ENCODE measurements at regions not wholly inside any gene's neighbourhood (a gene's known extent, or its start where the extent isn't known, plus 50 kb on each side); places are given as distances from the start of the nearest gene placed in this dataset.

GRCh38 chr2:8049851-8050571 is 631.8 kb upstream of the ID2 start:
- Histone ChIP-seq H3K4me1 (peaks cover 0 to 9% (median 7%) of the 10 kb centered on the region in 4 donors), H3K9me3 (no peaks in the 10 kb centered on the region), H3K27ac (no peak overlapping the region), H3K4me3 (no peak overlapping the region), H3K27me3 (no peaks in the 10 kb centered on the region), H3K36me3 (no peaks in the 10 kb centered on the region)
- DNase-seq: no peak
- intact Hi-C loops (cut with DNase I): no loop called here
- 83 to 84% methylated on average over 3 of the region's 3 CpGs for WGBS, 2 donors
- TF ChIP-seq, protein P1, sequence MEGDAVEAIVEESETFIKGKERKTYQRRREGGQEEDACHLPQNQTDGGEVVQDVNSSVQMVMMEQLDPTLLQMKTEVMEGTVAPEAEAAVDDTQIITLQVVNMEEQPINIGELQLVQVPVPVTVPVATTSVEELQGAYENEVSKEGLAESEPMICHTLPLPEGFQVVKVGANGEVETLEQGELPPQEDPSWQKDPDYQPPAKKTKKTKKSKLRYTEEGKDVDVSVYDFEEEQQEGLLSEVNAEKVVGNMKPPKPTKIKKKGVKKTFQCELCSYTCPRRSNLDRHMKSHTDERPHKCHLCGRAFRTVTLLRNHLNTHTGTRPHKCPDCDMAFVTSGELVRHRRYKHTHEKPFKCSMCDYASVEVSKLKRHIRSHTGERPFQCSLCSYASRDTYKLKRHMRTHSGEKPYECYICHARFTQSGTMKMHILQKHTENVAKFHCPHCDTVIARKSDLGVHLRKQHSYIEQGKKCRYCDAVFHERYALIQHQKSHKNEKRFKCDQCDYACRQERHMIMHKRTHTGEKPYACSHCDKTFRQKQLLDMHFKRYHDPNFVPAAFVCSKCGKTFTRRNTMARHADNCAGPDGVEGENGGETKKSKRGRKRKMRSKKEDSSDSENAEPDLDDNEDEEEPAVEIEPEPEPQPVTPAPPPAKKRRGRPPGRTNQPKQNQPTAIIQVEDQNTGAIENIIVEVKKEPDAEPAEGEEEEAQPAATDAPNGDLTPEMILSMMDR (IDR thresholded peaks at IDR 0.05): no peak
- TF ChIP-seq POLR2AphosphoS5 (IDR thresholded peaks at IDR 0.05): no peak
- TF ChIP-seq POLR2A (IDR thresholded peaks at IDR 0.05): no peak
- TF ChIP-seq EP300 (IDR thresholded peaks at IDR 0.05): no peak

- intact Hi-C loops (cut with DNase I): no loop called here
- Histone ChIP-seq H3K9me3 (no peaks in the 10 kb centered on the region), H3K36me3 (no peaks in the 10 kb centered on the region), H3K4me3 (no peak overlapping the region), H3K27ac (no peak overlapping the region), H3K27me3 (no peaks in the 10 kb centered on the region), H3K4me1 (peaks cover 0 to 9% (median 7%) of the 10 kb centered on the region in 4 donors)
- TF ChIP-seq POLR2A (IDR thresholded peaks at IDR 0.05) (no peak), POLR2AphosphoS5 (IDR thresholded peaks at IDR 0.05) (no peak), EP300 (IDR thresholded peaks at IDR 0.05) (no peak)
- TF ChIP-seq, protein P1 (IDR thresholded peaks at IDR 0.05): no peak
- DNase-seq: no peak
Observed at GRCh38 chr2:8053216-8053615, 628.6 kb upstream of the ID2 start.

- intact Hi-C loops (cut with DNase I): no loop called here
- Histone ChIP-seq H3K27ac (no peak overlapping the region), H3K27me3 (no peaks in the 10 kb centered on the region), H3K36me3 (no peaks in the 10 kb centered on the region), H3K9me3 (no peaks in the 10 kb centered on the region), H3K4me3 (no peak overlapping the region), H3K4me1 (peaks cover 0 to 5% (median 4%) of the 10 kb centered on the region in 4 donors)
- WGBS, 2 donors: 89 to 94% methylated on average over 6 of the region's 6 CpGs
- DNase-seq: no peak
- TF ChIP-seq EP300 (IDR thresholded peaks at IDR 0.05) (no peak), POLR2AphosphoS5 (IDR thresholded peaks at IDR 0.05) (no peak), POLR2A (IDR thresholded peaks at IDR 0.05) (no peak)
- TF ChIP-seq, protein P1 (IDR thresholded peaks at IDR 0.05): no peak
Observed at GRCh38 chr2:8054070-8054469, 627.8 kb upstream of the ID2 start.

DNA sequence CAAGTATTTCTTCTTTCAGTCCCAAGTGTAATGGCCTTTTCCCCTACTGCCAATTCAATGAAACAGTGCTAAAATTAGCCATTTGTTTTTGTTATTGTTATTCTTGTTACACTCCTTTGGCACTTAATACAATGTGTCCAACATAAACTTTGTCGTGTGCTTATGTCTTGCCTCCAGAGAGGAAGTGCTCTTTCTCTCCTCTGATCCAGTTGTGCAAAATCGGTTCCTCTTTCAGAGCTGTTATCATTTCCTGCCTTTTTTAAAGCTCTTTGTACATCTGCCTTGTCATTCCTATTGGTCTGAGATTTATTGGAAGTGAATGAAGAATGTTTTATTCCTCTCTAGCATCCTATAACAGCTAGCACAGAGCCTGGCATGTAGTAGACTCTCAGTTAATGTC is 623.2 kb upstream of the ID2 start:
- Histone ChIP-seq H3K4me3 (no peak overlapping the region), H3K27ac (no peak overlapping the region), H3K36me3 (no peaks in the 10 kb centered on the region), H3K9me3 (no peaks in the 10 kb centered on the region), H3K4me1 (no peaks in the 10 kb centered on the region), H3K27me3 (no peaks in the 10 kb centered on the region)
- intact Hi-C loops (cut with DNase I): no loop called here
- no peak for TF ChIP-seq EP300 (IDR thresholded peaks at IDR 0.05)
- TF ChIP-seq POLR2A (IDR thresholded peaks at IDR 0.05): no peak
- TF ChIP-seq, protein P1 (IDR thresholded peaks at IDR 0.05): no peak
- TF ChIP-seq POLR2AphosphoS5 (IDR thresholded peaks at IDR 0.05): no peak
- no peak for DNase-seq
- WGBS, 2 donors: 31 to 66% methylated on average over 2 of the region's 2 CpGs

GRCh38 chr2:8059255-8059654 is 622.6 kb upstream of the ID2 start:
- TF ChIP-seq EP300 (IDR thresholded peaks at IDR 0.05) (no peak), POLR2A (IDR thresholded peaks at IDR 0.05) (no peak)
- H3K27ac ChIP-seq: no peak overlapping the region
- no peak overlapping the region for H3K4me3 ChIP-seq
- DNase-seq: no peak
- no peaks in the 10 kb centered on the region for H3K9me3 ChIP-seq
- H3K36me3 ChIP-seq: no peaks in the 10 kb centered on the region
- no peaks in the 10 kb centered on the region for H3K4me1 ChIP-seq
- intact Hi-C loops (cut with DNase I): no loop called here
- 23 to 72% methylated on average over 3 of the region's 3 CpGs for WGBS, 2 donors
- H3K27me3 ChIP-seq: no peaks in the 10 kb centered on the region
